H9 (cell line): ENCODE measurements at regions not wholly inside any gene's neighbourhood (a gene's known extent, or its start where the extent isn't known, plus 50 kb on each side); places are given as distances from the start of the nearest gene placed in this dataset.
"Not testable (repeated sequence)": the region's sequence is repeated elsewhere in the genome, so short reads cannot be mapped to it uniquely, and the experiment has no call there.

Source experiments
- DNase-seq: peaks from one replicate; pipeline ENCODE4 v3.0.0-alpha.2; 2017
- H2AFZ ChIP-seq: one replicate; pipeline ENCODE4 v1.6.1; 2013; ENCODE audit warnings: mild to moderate bottlenecking, low read length, control low read depth, moderate library complexity
- H2AK5ac ChIP-seq: 2 replicates; pipeline ENCODE4 v1.6.1; 2013; ENCODE audit warnings: low read length, control low read depth, mixed read lengths; ENCODE audit not compliant: insufficient read length
- H2BK120ac ChIP-seq: one replicate; pipeline ENCODE4 v1.6.1; 2013; ENCODE audit warnings: low read depth, mild to moderate bottlenecking, low read length, control low read depth, inconsistent platforms; ENCODE audit not compliant: poor library complexity, severe bottlenecking
- H2BK12ac ChIP-seq: 2 replicates; pipeline ENCODE4 v1.6.1; 2013; ENCODE audit warnings: low read length, control low read depth, mixed read lengths, low read depth; ENCODE audit not compliant: insufficient read length
- H2BK15ac ChIP-seq: 2 replicates; pipeline ENCODE4 v1.6.1; 2013; ENCODE audit warnings: low read depth, low read length, control low read depth
- H2BK20ac ChIP-seq: one replicate; pipeline ENCODE4 v1.6.1; 2013; ENCODE audit warnings: low read depth, mild to moderate bottlenecking, low read length, control low read depth, inconsistent platforms; ENCODE audit not compliant: poor library complexity, severe bottlenecking
- H2BK5ac ChIP-seq: 2 replicates; pipeline ENCODE4 v1.6.1; 2013; ENCODE audit warnings: low read length, control low read depth, mixed read lengths; ENCODE audit not compliant: insufficient read length
- H3K14ac ChIP-seq: 2 replicates; pipeline ENCODE4 v1.6.1; 2013; ENCODE audit warnings: low read length, control low read depth; ENCODE audit not compliant: insufficient read depth
- H3K18ac ChIP-seq: 2 replicates; pipeline ENCODE4 v1.6.1; 2013; ENCODE audit warnings: low read depth, mild to moderate bottlenecking, mixed read lengths, low read length, control low read depth; ENCODE audit not compliant: insufficient read length
- H3K23ac ChIP-seq: 2 replicates; pipeline ENCODE4 v1.6.1; 2013; ENCODE audit warnings: low read length, control low read depth, mixed read lengths, low read depth; ENCODE audit not compliant: insufficient read length
- H3K23me2 ChIP-seq: 2 replicates; pipeline ENCODE4 v1.6.1; 2013; ENCODE audit warnings: low read depth, mild to moderate bottlenecking, mixed read lengths, low read length, control low read depth; ENCODE audit not compliant: insufficient read length, poor library complexity, severe bottlenecking
- H3K27ac ChIP-seq: 2 replicates; pipeline ENCODE4 v1.5.1; 2013; ENCODE audit warnings: low read length, control low read depth, mixed read lengths, low read depth; ENCODE audit not compliant: insufficient read length
- H3K27me3 ChIP-seq: 2 replicates; pipeline ENCODE4 v1.6.1; 2013; ENCODE audit warnings: low read length, control low read depth, inconsistent platforms; ENCODE audit not compliant: insufficient read depth
- H3K4ac ChIP-seq: 2 replicates; pipeline ENCODE4 v1.6.1; 2013; ENCODE audit warnings: low read depth, mild to moderate bottlenecking, control low read depth, inconsistent platforms, low read length, moderate library complexity
- H3K4me1 ChIP-seq: 2 replicates; pipeline ENCODE4 v1.6.1; 2013; ENCODE audit warnings: low read length, control low read depth, inconsistent platforms; ENCODE audit not compliant: insufficient read depth
- H3K4me2 ChIP-seq: 2 replicates; pipeline ENCODE4 v1.6.1; 2013; ENCODE audit warnings: low read length, control low read depth, mixed read lengths; ENCODE audit not compliant: insufficient read length, insufficient read depth
- H3K56ac ChIP-seq: 2 replicates; pipeline ENCODE4 v1.6.1; 2013; ENCODE audit warnings: low read depth, mild to moderate bottlenecking, mixed read lengths, low read length, control low read depth; ENCODE audit not compliant: insufficient read length
- H3K79me1 ChIP-seq: 2 replicates; pipeline ENCODE4 v1.6.1; 2013; ENCODE audit warnings: low read depth, mild to moderate bottlenecking, moderate library complexity, low read length, control low read depth, inconsistent platforms; ENCODE audit not compliant: insufficient read depth, poor library complexity, severe bottlenecking
- H3K79me2 ChIP-seq: 2 replicates; pipeline ENCODE4 v1.6.1; 2013; ENCODE audit warnings: low read length, control low read depth, inconsistent platforms; ENCODE audit not compliant: insufficient read depth
- H3K9ac ChIP-seq: 2 replicates; pipeline ENCODE4 v1.6.1; 2013; ENCODE audit warnings: low read length, control low read depth, mixed read lengths; ENCODE audit not compliant: insufficient read length; ENCODE audit errors: extremely low read depth
- H3K9me3 ChIP-seq: one replicate; pipeline ENCODE4 v1.6.1; 2013; ENCODE audit warnings: low read depth, low read length, inconsistent platforms; ENCODE audit not compliant: control insufficient read depth
- H3T11ph ChIP-seq: one replicate; pipeline ENCODE4 v1.6.1; 2013; ENCODE audit warnings: mild to moderate bottlenecking, low read length, control low read depth, inconsistent platforms
- H4K20me1 ChIP-seq: one replicate; pipeline ENCODE4 v1.6.1; 2013; ENCODE audit not compliant: control insufficient read depth, insufficient read length, insufficient read depth
- H4K5ac ChIP-seq: 2 replicates; pipeline ENCODE4 v1.6.1; 2013; ENCODE audit warnings: low read depth, mild to moderate bottlenecking, mixed read lengths, low read length, control low read depth; ENCODE audit not compliant: insufficient read length
- H4K8ac ChIP-seq: replicated peaks from 2 replicates; pipeline ENCODE4 v1.6.1; 2013; ENCODE audit warnings: low read length, control low read depth, mixed read lengths, low read depth; ENCODE audit not compliant: insufficient read length
- H4K91ac ChIP-seq: 2 replicates; pipeline ENCODE4 v1.6.1; 2013; ENCODE audit warnings: low read depth, mild to moderate bottlenecking, moderate library complexity, mixed read lengths, low read length, control low read depth; ENCODE audit not compliant: insufficient read length
- H3K27ac Mint-ChIP-seq, 3 experiments: 2 replicates in 2 of 3; 3 replicates in 1 of 3; pipeline ENCODE4 v1.8.0; 2020 to 2021; ENCODE audit warnings: mixed read lengths in 3 of 3, mild to moderate bottlenecking in 1 of 3, moderate library complexity in 1 of 3
- H3K27me3 Mint-ChIP-seq: 2 replicates; pipeline ENCODE4 v1.8.0; 2021; ENCODE audit warnings: low read depth, mild to moderate bottlenecking, moderate library complexity, mixed read lengths
- H3K36me3 Mint-ChIP-seq, 3 experiments: 2 replicates in 2 of 3; 3 replicates in 1 of 3; pipeline ENCODE4 v1.8.0; 2020 to 2021; ENCODE audit warnings: low read depth in 3 of 3, mixed read lengths in 3 of 3; ENCODE audit not compliant: insufficient read depth in 1 of 3
- H3K4me1 Mint-ChIP-seq, 2 experiments: 2 replicates each; pipeline ENCODE4 v1.8.0; 2020; ENCODE audit warnings: mixed read lengths in 2 of 2
- H3K4me3 Mint-ChIP-seq, 2 experiments: 2 replicates in 1 of 2; 3 replicates in 1 of 2; pipeline ENCODE4 v1.8.0; 2020 to 2021; ENCODE audit warnings: mild to moderate bottlenecking in 2 of 2, mixed read lengths in 2 of 2, moderate library complexity in 1 of 2
- H3K9me3 Mint-ChIP-seq, 2 experiments: 2 replicates in 1 of 2; 3 replicates in 1 of 2; pipeline ENCODE4 v1.8.0; 2020; ENCODE audit warnings: mild to moderate bottlenecking in 2 of 2, mixed read lengths in 2 of 2, moderate library complexity in 1 of 2
- WGBS: extraction: QIAGEN DNeasy Blood & Tissue Kit; methylation state at CpG from one replicate; pipeline ENCODE4 v1.1.7; 2013; ENCODE audit warnings: missing lambda C conversion rate, low lambda C conversion rate, mixed read lengths; ENCODE audit not compliant: insufficient read length; ENCODE audit errors: extremely low coverage; 5-methylcytosine and 5-hydroxymethylcytosine counted together

GRCh38 chr3:66652100-66652499 is 151.3 kb upstream of the LRIG1 start:
- not testable (repeated sequence) for H2BK5ac ChIP-seq, H4K20me1 ChIP-seq, H3K79me1 ChIP-seq, H2BK12ac ChIP-seq, H2BK120ac ChIP-seq, H4K8ac ChIP-seq, H4K5ac ChIP-seq, H3K9ac ChIP-seq, H3K36me3 Mint-ChIP-seq, H3K56ac ChIP-seq, H3K27ac ChIP-seq, H3K27me3 Mint-ChIP-seq, H4K91ac ChIP-seq, H3K23me2 ChIP-seq, H3K4me3 Mint-ChIP-seq, H3K18ac ChIP-seq, H3T11ph ChIP-seq, H3K23ac ChIP-seq, H3K27me3 ChIP-seq, H2BK15ac ChIP-seq, H3K9me3 ChIP-seq, H2AFZ ChIP-seq, H3K4ac ChIP-seq, H3K4me1 ChIP-seq, H3K9me3 Mint-ChIP-seq, H2AK5ac ChIP-seq, H2BK20ac ChIP-seq, H3K14ac ChIP-seq, DNase-seq, H3K4me2 ChIP-seq, H3K79me2 ChIP-seq
- Mint-ChIP-seq H3K4me1 (peaks cover 3 to 15% of the 10 kb centered on the region in 2 experiments), H3K27ac (peak overlapping the region in 2 of 3 experiments; percentile 48 to 75; a peak in 3 of 7 replicates)
- WGBS: no CpG with 5 or more reads among the region's 4 CpGs
